Stomach (tissue), 8 donors: ENCODE measurements at regions not wholly inside any gene's neighbourhood (a gene's known extent, or its start where the extent isn't known, plus 50 kb on each side); places are given as distances from the start of the nearest gene placed in this dataset.

Experiments used
- DNase-seq, 2 donors: peaks; one replicate each; pipeline versions ENCODE4 v3.0.0 to v3.0.0-alpha.2; 2013 to 2019
- H3K27ac ChIP-seq, 5 donors: fragments of 200-600 bp in 4 of 5; sonication (generic) in 4 of 5; one replicate each; pipeline ENCODE4 v1.5.1; 2013 to 2019; ENCODE audit warnings: mild to moderate bottlenecking in 1 of 5, moderate library complexity in 1 of 5
- H3K27me3 ChIP-seq, 3 donors: fragments of 200-600 bp; sonication (generic); one replicate each; pipeline ENCODE4 v1.5.1; 2017 to 2019; ENCODE audit warnings: mixed run types in 1 of 3
- H3K36me3 ChIP-seq, 4 donors: fragments of 200-600 bp; sonication (generic); 1 replicate in 3 of 4; 2 replicates in 1 of 4; pipeline ENCODE4 v1.5.1; 2016 to 2019
- H3K4me1 ChIP-seq, 4 donors: fragments of 200-600 bp; sonication (generic); one replicate each; pipeline ENCODE4 v1.5.1; 2016 to 2019
- H3K4me3 ChIP-seq, 4 donors: fragments of 200-600 bp; sonication (generic) in 3 of 4; one replicate each; pipeline ENCODE4 v1.5.1; 2016 to 2019; ENCODE audit warnings: mild to moderate bottlenecking in 1 of 4
- H3K9me3 ChIP-seq, 4 donors: fragments of 200-600 bp; sonication (generic); one replicate each; pipeline ENCODE4 v1.5.1; 2016 to 2019
- CTCF ChIP-seq, 7 experiments: fragments of 450-650 bp in 4 of 7; fragments of 200-600 bp in 3 of 7; sonication (generic) in 3 of 7; IDR thresholded peaks; one replicate each; pipeline ENCODE4 v1.5.1; 2016 to 2019; ENCODE audit warnings: antibody characterized with exemption in 7 of 7, control low read depth in 2 of 7, mild to moderate bottlenecking in 1 of 7
- EP300 ChIP-seq: sonication (generic); formaldehyde crosslinking; IDR thresholded peaks from one replicate; pipeline ENCODE4 v1.6.1; 2017; ENCODE audit warnings: antibody characterized with exemption
- POLR2A ChIP-seq, 4 donors: fragments of 450-650 bp; IDR thresholded peaks; one replicate each; pipeline ENCODE4 v1.6.1; 2016; ENCODE audit warnings: antibody characterized with exemption in 4 of 4, control low read depth in 2 of 4, mild to moderate bottlenecking in 1 of 4, moderate library complexity in 1 of 4
- POLR2AphosphoS5 ChIP-seq, 3 donors: sonication (generic); formaldehyde crosslinking; IDR thresholded peaks; one replicate each; pipeline ENCODE4 v1.6.1; 2016; ENCODE audit warnings: antibody characterized with exemption in 3 of 3
- WGBS, 5 donors: extraction: QIAGEN DNeasy Blood & Tissue Kit in 3 of 5; methylation state at CpG; one replicate each; pipeline versions ENCODE4 v1.1.5 to v1.1.7; 2013 to 2018; 5-methylcytosine and 5-hydroxymethylcytosine counted together
- intact Hi-C: fragments of 100-400 bp; cut with DNase I; formaldehyde crosslinking; loops from one replicate; pipeline ENCODE4 v1.15.1; 2023; ENCODE audit warnings: low total_unique reads
- donor health status: healthy with polysubstance abuse.
- donor health status: Bipolar disorder and iron deficiency.
- donor health status: healthy.

GRCh38 chr7:119033641-119034040 lies 809.1 kb downstream of the ANKRD7 start:
- H3K4me1 ChIP-seq = no peaks in the 10 kb centered on the region
- H3K9me3 ChIP-seq = peaks cover 0 to 9% (median 0%) of the 10 kb centered on the region in 4 donors
- H3K36me3 ChIP-seq = no peaks in the 10 kb centered on the region
- H3K4me3 ChIP-seq = no peak overlapping the region
- H3K27ac ChIP-seq = no peak overlapping the region
- intact Hi-C loops = no loop called here
- no peaks in the 10 kb centered on the region for H3K27me3 ChIP-seq
- WGBS, 5 donors = 75 to 83% (median 78%) methylated on average over 3 of the region's 3 CpGs
- TF ChIP-seq POLR2AphosphoS5 (IDR thresholded peaks at IDR 0.05) = no peak
- no peak for TF ChIP-seq POLR2A (IDR thresholded peaks at IDR 0.05)
- TF ChIP-seq CTCF (IDR thresholded peaks at IDR 0.05) = no peak
- TF ChIP-seq EP300 = no peak
- DNase-seq = no peak

- Histone ChIP-seq H3K4me3 (no peak overlapping the region), H3K9me3 (peaks cover 0 to 15% (median 0%) of the 10 kb centered on the region in 4 donors), H3K36me3 (no peaks in the 10 kb centered on the region), H3K4me1 (no peaks in the 10 kb centered on the region), H3K27ac (no peak overlapping the region), H3K27me3 (no peaks in the 10 kb centered on the region)
- no peak for DNase-seq
- TF ChIP-seq CTCF (IDR thresholded peaks at IDR 0.05) = no peak
- TF ChIP-seq POLR2A (IDR thresholded peaks at IDR 0.05) = no peak
- TF ChIP-seq EP300 = no peak
- no peak for TF ChIP-seq POLR2AphosphoS5 (IDR thresholded peaks at IDR 0.05)
- intact Hi-C loops = no loop called here
- WGBS, 5 donors = 49 to 72% (median 51%) methylated on average over 2 of the region's 2 CpGs
Observed at GRCh38 chr7:119037941-119038340, 813.4 kb downstream of the ANKRD7 start.

GRCh38 chr7:119046068-119046467 lies 821.6 kb downstream of the ANKRD7 start:
- H3K27me3 ChIP-seq = no peaks in the 10 kb centered on the region
- no peaks in the 10 kb centered on the region for H3K4me1 ChIP-seq
- DNase-seq = no peak
- no peak overlapping the region for H3K4me3 ChIP-seq
- no peak overlapping the region for H3K27ac ChIP-seq
- intact Hi-C loops = no loop called here
- 90 to 98% (median 94%) methylated on average over 1 of the region's 1 CpG for WGBS, 5 donors
- H3K36me3 ChIP-seq = no peaks in the 10 kb centered on the region
- peaks cover 0 to 6% (median 0%) of the 10 kb centered on the region in 4 donors for H3K9me3 ChIP-seq
- TF ChIP-seq POLR2AphosphoS5 (IDR thresholded peaks at IDR 0.05) = no peak

- Histone ChIP-seq H3K27me3 (no peaks in the 10 kb centered on the region), H3K9me3 (no peaks in the 10 kb centered on the region), H3K4me3 (no peak overlapping the region), H3K27ac (no peak overlapping the region), H3K4me1 (no peaks in the 10 kb centered on the region), H3K36me3 (no peaks in the 10 kb centered on the region)
- intact Hi-C loops = no loop called here
- WGBS, 5 donors = 82 to 91% (median 88%) methylated on average over 4 of the region's 4 CpGs
- TF ChIP-seq EP300 = no peak
- no peak for TF ChIP-seq CTCF (IDR thresholded peaks at IDR 0.05)
- no peak for TF ChIP-seq POLR2A (IDR thresholded peaks at IDR 0.05)
- TF ChIP-seq POLR2AphosphoS5 (IDR thresholded peaks at IDR 0.05) = no peak
- DNase-seq = no peak
Observed at GRCh38 chr7:119065966-119066365, 841.5 kb downstream of the ANKRD7 start.

DNA sequence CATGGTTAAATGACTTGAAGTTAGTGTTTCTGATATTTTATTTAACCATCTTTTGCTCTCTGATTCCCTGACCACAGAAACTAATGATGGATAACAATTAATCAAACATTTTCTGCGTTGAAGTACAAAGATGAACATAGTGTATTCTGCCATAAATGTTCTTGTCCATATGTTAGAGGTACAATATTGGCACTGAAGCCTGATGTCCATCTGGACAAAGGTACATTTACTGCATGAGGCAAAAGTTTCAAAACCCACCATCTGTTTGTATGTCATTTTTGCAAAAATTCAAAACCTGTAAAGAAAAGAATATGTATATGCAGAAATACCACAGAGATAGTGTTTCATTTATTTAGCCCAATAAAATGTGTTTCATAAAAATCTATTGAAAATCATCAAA lies 861.5 kb downstream of the ANKRD7 start:
- no peaks in the 10 kb centered on the region for H3K36me3 ChIP-seq
- DNase-seq = no peak
- no peak overlapping the region for H3K4me3 ChIP-seq
- H3K27me3 ChIP-seq = no peaks in the 10 kb centered on the region
- H3K4me1 ChIP-seq = no peaks in the 10 kb centered on the region
- H3K27ac ChIP-seq = no peak overlapping the region
- 74 to 82% (median 79%) methylated on average over 1 of the region's 1 CpG for WGBS, 5 donors
- intact Hi-C loops = no loop called here
- peaks cover 0 to 22% (median 6%) of the 10 kb centered on the region in 4 donors for H3K9me3 ChIP-seq
- TF ChIP-seq POLR2A (IDR thresholded peaks at IDR 0.05) (no peak), CTCF (IDR thresholded peaks at IDR 0.05) (no peak), POLR2AphosphoS5 (IDR thresholded peaks at IDR 0.05) (no peak), EP300 (no peak)
